HG03103 (cell line): ENCODE measurements at regions not wholly inside any gene's neighbourhood (a gene's known extent, or its start where the extent isn't known, plus 50 kb on each side); places are given as distances from the start of the nearest gene placed in this dataset.
"Not testable (repeated sequence)": the region's sequence is repeated elsewhere in the genome, so short reads cannot be mapped to it uniquely, and the experiment has no call there.

Experiments
- ATAC-seq: cut with Tn5 transposase; IDR thresholded peaks from one replicate; pipeline ENCODE4 v1.9.1; 2021; ENCODE audit warnings: low read depth; ENCODE audit not compliant: unreplicated experiment

- ATAC-seq: no peak
Observed at GRCh38 chr5:110977915-110978314, 93.6 kb upstream of the TSLP start.

GRCh38 chr5:110985882-110986281 lies 85.6 kb upstream of the TSLP start:
- ATAC-seq: not testable (repeated sequence)

- ATAC-seq: not testable (repeated sequence)
Observed at GRCh38 chr5:110987573-110987972, 83.9 kb upstream of the TSLP start.

- ATAC-seq: no peak
Observed at GRCh38 chr5:110996742-110997141, 74.8 kb upstream of the TSLP start.

GRCh38 chr5:111002036-111002435 lies 69.5 kb upstream of the TSLP start:
- no peak for ATAC-seq

GRCh38 chr5:111003623-111004022 lies 67.9 kb upstream of the TSLP start:
- ATAC-seq: no peak

GRCh38 chr5:111004291-111004690 lies 67.2 kb upstream of the TSLP start:
- ATAC-seq: no peak

- no peak for ATAC-seq
Observed at GRCh38 chr5:111010783-111011182, 60.7 kb upstream of the TSLP start.

- ATAC-seq: no peak
Observed at GRCh38 chr5:111013011-111013410, 58.5 kb upstream of the TSLP start.

- no peak for ATAC-seq
Observed at GRCh38 chr5:111016801-111017200, 54.7 kb upstream of the TSLP start.

- no peak for ATAC-seq
Observed at GRCh38 chr5:111017731-111018130, 53.8 kb upstream of the TSLP start.
